HG02885 (cell line): ENCODE measurements at regions not wholly inside any gene's neighbourhood (a gene's known extent, or its start where the extent isn't known, plus 50 kb on each side); places are given as distances from the start of the nearest gene placed in this dataset.
"Not testable (repeated sequence)": the region's sequence is repeated elsewhere in the genome, so short reads cannot be mapped to it uniquely, and the experiment has no call there.

Source experiments
- ATAC-seq: cut with Tn5 transposase; IDR thresholded peaks from one replicate; pipeline ENCODE4 v1.9.1; 2021; ENCODE audit warnings: mild to moderate bottlenecking; ENCODE audit not compliant: unreplicated experiment, poor library complexity

- no peak for ATAC-seq
Observed at GRCh38 chr2:9707611-9708160, 76.9 kb upstream of the YWHAQ start.

GRCh38 chr2:9708683-9709538, 78.1 kb upstream of the YWHAQ start:
- ATAC-seq, result peak; percentile 63

- ATAC-seq, result no peak
Observed at GRCh38 chr2:9709539-9710285, 78.9 kb upstream of the YWHAQ start.

GRCh38 chr2:9710311-9710710, 79.5 kb upstream of the YWHAQ start:
- no peak for ATAC-seq

GRCh38 chr2:9712263-9712662, 81.5 kb upstream of the YWHAQ start:
- ATAC-seq, result peak; percentile 56

GRCh38 chr2:9714630-9715214, 83.9 kb upstream of the YWHAQ start:
- no peak for ATAC-seq

GRCh38 chr2:9715238-9715637, 84.4 kb upstream of the YWHAQ start:
- no peak for ATAC-seq

GRCh38 chr2:9717886-9718451, 87.2 kb upstream of the YWHAQ start:
- no peak for ATAC-seq

GRCh38 chr2:9720352-9721093, 89.7 kb upstream of the YWHAQ start:
- ATAC-seq, result no peak

- no peak for ATAC-seq
Observed at GRCh38 chr2:9721344-9721743, 90.5 kb upstream of the YWHAQ start.

- no peak for ATAC-seq
Observed at GRCh38 chr2:9722451-9722850, 91.7 kb upstream of the YWHAQ start.

- no peak for ATAC-seq
Observed at GRCh38 chr2:9724565-9724964, 93.8 kb upstream of the YWHAQ start.

- ATAC-seq, result no peak
Observed at GRCh38 chr2:9725106-9725505, 94.3 kb upstream of the YWHAQ start.

- ATAC-seq, result not testable (repeated sequence)
Observed at GRCh38 chr2:9726016-9726415, 95.2 kb upstream of the YWHAQ start.

- ATAC-seq, result not testable (repeated sequence)
Observed at GRCh38 chr2:9730523-9730922, 99.7 kb upstream of the YWHAQ start.

- no peak for ATAC-seq
Observed at GRCh38 chr2:9732824-9733223, 102.0 kb upstream of the YWHAQ start.

- ATAC-seq, result no peak
Observed at GRCh38 chr2:9734308-9734707, 103.5 kb upstream of the YWHAQ start.

- ATAC-seq, result no peak
Observed at GRCh38 chr2:9735335-9735734, 104.5 kb upstream of the YWHAQ start.

- ATAC-seq, result no peak
Observed at GRCh38 chr2:9736021-9736420, 105.2 kb upstream of the YWHAQ start.
